Sigmoid colon (tissue), 6 donors: ENCODE measurements at regions not wholly inside any gene's neighbourhood (a gene's known extent, or its start where the extent isn't known, plus 50 kb on each side); places are given as distances from the start of the nearest gene placed in this dataset.
A peak's percentile ranks its signal among the peaks of the same experiment; 100 is the strongest.
"Not testable (repeated sequence)": the region's sequence is repeated elsewhere in the genome, so short reads cannot be mapped to it uniquely, and the experiment has no call there.

Experiments used
- DNase-seq: peaks from one replicate; pipeline ENCODE4 v3.0.0-alpha.2; 2019
- H3K27ac ChIP-seq, 4 donors: fragments of 200-600 bp; sonication (generic); one replicate each; pipeline ENCODE4 v1.5.1; 2016 to 2019; ENCODE audit warnings: mild to moderate bottlenecking in 1 of 4
- H3K27me3 ChIP-seq, 3 donors: fragments of 200-600 bp; sonication (generic); one replicate each; pipeline ENCODE4 v1.5.1; 2019; ENCODE audit warnings: mild to moderate bottlenecking in 1 of 3
- H3K36me3 ChIP-seq, 4 donors: fragments of 200-600 bp; sonication (generic); one replicate each; pipeline ENCODE4 v1.5.1; 2016 to 2019
- H3K4me1 ChIP-seq, 4 donors: fragments of 200-600 bp; sonication (generic); one replicate each; pipeline ENCODE4 v1.5.1; 2017 to 2019
- H3K4me3 ChIP-seq, 4 donors: fragments of 200-600 bp; sonication (generic); one replicate each; pipeline ENCODE4 v1.5.1; 2017 to 2019; ENCODE audit warnings: mild to moderate bottlenecking in 2 of 4, moderate library complexity in 1 of 4
- H3K9me3 ChIP-seq, 4 donors: fragments of 200-600 bp in 3 of 4; sonication (generic) in 3 of 4; one replicate each; pipeline versions ENCODE4 v1.5.1 to v1.6.1; 2013 to 2019
- EP300 ChIP-seq, 4 donors: sonication (generic); formaldehyde crosslinking; IDR thresholded peaks; one replicate each; pipeline ENCODE4 v1.6.1; 2017; ENCODE audit warnings: antibody characterized with exemption in 4 of 4
- POLR2A ChIP-seq, 2 donors: fragments of 450-650 bp; IDR thresholded peaks; one replicate each; pipeline ENCODE4 v1.6.1; 2016; ENCODE audit warnings: antibody characterized with exemption in 2 of 2, mild to moderate bottlenecking in 2 of 2, moderate library complexity in 2 of 2
- POLR2AphosphoS5 ChIP-seq, 4 donors: sonication (generic); formaldehyde crosslinking; IDR thresholded peaks; one replicate each; pipeline ENCODE4 v1.6.1; 2017; ENCODE audit warnings: antibody characterized with exemption in 4 of 4
- WGBS, 2 donors: extraction: QIAGEN DNeasy Blood & Tissue Kit; methylation state at CpG; one replicate each; pipeline ENCODE4 v1.1.7; 2013; 5-methylcytosine and 5-hydroxymethylcytosine counted together
- intact Hi-C: fragments of 100-400 bp; cut with DNase I; formaldehyde crosslinking; loops from one replicate; pipeline ENCODE4 v1.15.1; 2023
- TF ChIP-seq, protein P1 (sequence below), 4 experiments: fragments of 450-650 bp in 3 of 4; fragments of 200-600 bp in 1 of 4; IDR thresholded peaks; one replicate each; pipeline ENCODE4 v1.5.1; 2016 to 2019; ENCODE audit warnings: antibody characterized with exemption in 4 of 4, mild to moderate bottlenecking in 3 of 4, moderate library complexity in 2 of 4
- donor health status: healthy with polysubstance abuse.
- donor health status: healthy.

DNA sequence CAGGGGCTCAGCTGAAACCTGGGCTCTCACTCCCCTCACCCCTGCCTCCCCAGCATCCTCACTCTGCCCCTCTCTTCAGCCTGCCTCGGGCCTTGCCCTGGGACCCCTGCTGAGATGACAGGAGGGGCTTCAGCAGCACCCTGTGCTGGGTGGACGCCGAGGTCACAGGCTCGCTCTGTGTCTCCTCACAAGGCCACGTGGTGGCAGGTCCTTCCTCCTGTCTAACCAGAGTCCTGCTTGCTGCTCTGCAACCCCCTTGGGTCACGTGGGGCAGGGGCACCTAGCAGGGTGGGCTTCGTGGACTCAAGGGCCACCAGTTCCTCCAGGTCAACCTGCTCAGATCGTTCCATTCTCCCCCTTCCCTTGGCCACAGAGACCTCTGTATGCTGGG, 90.4 kb downstream of the TMEM121 start:
- intact Hi-C loops = loop anchor here (5.0 kb wide), 1 partner anchor 146 kb away; no protein-coding TSS in a partner anchor
- DNase-seq = no peak
- 52 to 75% methylated on average over 8 of the region's 8 CpGs for WGBS, 2 donors

DNA sequence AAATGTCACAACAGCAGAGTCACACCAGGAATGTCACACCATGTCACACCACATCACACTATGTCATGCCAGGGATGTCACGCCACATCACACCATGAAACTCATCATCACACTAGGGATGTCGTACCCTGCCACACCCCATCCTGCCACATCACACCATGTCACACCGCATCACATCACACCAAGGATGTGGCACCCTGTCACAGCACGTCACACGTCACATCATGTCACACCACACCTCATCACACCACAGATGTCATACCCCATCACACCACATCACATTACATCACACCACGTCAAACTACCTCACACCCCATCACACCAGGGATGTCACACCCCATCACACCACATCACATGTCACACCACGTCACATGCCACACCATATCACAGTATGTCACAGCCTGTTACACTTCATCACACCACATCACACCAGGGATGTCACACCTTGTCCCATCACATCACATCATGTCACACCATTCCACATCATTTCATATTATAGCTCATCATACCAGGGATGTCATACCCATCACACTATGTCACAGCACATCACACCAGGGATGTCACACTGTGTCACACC, 90.9 kb downstream of the TMEM121 start:
- intact Hi-C loops = loop anchor here (5.0 kb wide), 1 partner anchor 145 kb away; no protein-coding TSS in a partner anchor
- Histone ChIP-seq H3K9me3 (no peaks in the 10 kb centered on the region), H3K27ac (no peak overlapping the region), H3K4me1 (peaks cover 0 to 17% (median 4%) of the 10 kb centered on the region in 4 donors), H3K27me3 (no peaks in the 10 kb centered on the region), H3K4me3 (no peak overlapping the region), H3K36me3 (no peaks in the 10 kb centered on the region)
- TF ChIP-seq EP300 (IDR thresholded peaks at IDR 0.05) (no peak), POLR2A (IDR thresholded peaks at IDR 0.05) (no peak), POLR2AphosphoS5 (IDR thresholded peaks at IDR 0.05) (no peak)
- TF ChIP-seq, protein P1, sequence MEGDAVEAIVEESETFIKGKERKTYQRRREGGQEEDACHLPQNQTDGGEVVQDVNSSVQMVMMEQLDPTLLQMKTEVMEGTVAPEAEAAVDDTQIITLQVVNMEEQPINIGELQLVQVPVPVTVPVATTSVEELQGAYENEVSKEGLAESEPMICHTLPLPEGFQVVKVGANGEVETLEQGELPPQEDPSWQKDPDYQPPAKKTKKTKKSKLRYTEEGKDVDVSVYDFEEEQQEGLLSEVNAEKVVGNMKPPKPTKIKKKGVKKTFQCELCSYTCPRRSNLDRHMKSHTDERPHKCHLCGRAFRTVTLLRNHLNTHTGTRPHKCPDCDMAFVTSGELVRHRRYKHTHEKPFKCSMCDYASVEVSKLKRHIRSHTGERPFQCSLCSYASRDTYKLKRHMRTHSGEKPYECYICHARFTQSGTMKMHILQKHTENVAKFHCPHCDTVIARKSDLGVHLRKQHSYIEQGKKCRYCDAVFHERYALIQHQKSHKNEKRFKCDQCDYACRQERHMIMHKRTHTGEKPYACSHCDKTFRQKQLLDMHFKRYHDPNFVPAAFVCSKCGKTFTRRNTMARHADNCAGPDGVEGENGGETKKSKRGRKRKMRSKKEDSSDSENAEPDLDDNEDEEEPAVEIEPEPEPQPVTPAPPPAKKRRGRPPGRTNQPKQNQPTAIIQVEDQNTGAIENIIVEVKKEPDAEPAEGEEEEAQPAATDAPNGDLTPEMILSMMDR (IDR thresholded peaks at IDR 0.05) = no peak
- no peak for DNase-seq
- WGBS, 2 donors = 72 to 86% methylated on average over 7 of the region's 7 CpGs

More for the DNA sequence above, 90.4 kb downstream of the TMEM121 start:
- no peaks in the 10 kb centered on the region for H3K36me3 ChIP-seq
- no peaks in the 10 kb centered on the region for H3K9me3 ChIP-seq
- no peak for TF ChIP-seq POLR2AphosphoS5 (IDR thresholded peaks at IDR 0.05)
- no peak for TF ChIP-seq EP300 (IDR thresholded peaks at IDR 0.05)
- TF ChIP-seq, protein P1 (IDR thresholded peaks at IDR 0.05) = no peak
- no peak for TF ChIP-seq POLR2A (IDR thresholded peaks at IDR 0.05)
- peaks cover 0 to 14% (median 3%) of the 10 kb centered on the region in 4 donors for H3K4me1 ChIP-seq
- no peak overlapping the region for H3K27ac ChIP-seq
- H3K27me3 ChIP-seq = no peaks in the 10 kb centered on the region
- H3K4me3 ChIP-seq = no peak overlapping the region

DNA sequence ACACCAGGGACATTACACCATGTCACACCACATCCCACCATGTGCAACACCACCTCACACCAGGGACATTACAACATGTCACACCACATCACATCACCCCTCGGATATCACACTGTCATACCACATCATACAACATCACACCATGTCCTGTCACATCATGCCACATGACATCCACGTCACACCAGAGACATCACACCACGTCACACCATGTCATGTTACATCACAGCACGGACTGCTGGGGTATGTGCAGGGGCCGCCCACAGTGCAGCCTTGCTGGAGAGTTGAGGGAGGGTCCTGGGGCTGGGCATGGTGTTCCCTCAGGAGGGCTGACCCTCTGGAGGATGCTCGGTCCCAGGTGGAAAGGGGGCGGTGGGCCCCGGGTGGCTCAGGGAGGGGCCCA, 91.4 kb downstream of the TMEM121 start:
- not testable (repeated sequence) for DNase-seq, H3K9me3 ChIP-seq, H3K36me3 ChIP-seq, H3K4me3 ChIP-seq, H3K27ac ChIP-seq, H3K27me3 ChIP-seq
- intact Hi-C loops = loop anchor here (5.0 kb wide), 1 partner anchor 144 kb away; no protein-coding TSS in a partner anchor
- 59 to 94% methylated on average over 5 to 7 of the region's 8 CpGs for WGBS, 2 donors
- H3K4me1 ChIP-seq = peaks cover 0 to 17% (median 4%) of the 10 kb centered on the region in 4 donors

DNA sequence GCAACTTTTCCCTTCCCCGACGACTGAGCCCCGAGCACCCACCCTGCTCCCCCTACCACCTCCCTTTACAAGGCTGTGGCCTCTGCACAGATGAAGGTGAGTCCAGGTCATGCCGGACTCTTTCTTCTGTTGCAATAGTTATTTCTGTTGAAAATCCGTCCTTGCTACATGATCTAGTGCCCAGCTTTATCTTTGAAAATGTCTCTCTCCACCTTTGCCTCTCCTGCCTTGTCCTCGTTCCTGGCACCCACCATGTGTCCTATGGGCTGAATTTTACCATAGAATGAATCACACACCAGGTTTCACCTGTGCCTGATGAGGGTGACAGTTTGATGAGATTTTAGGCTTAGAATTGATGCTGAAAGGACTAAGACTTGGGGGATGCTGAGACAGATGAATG, 92.9 kb downstream of the TMEM121 start:
- H3K27me3 ChIP-seq, H3K27ac ChIP-seq, H3K4me3 ChIP-seq, H3K36me3 ChIP-seq, DNase-seq, H3K9me3 ChIP-seq: not testable (repeated sequence)
- intact Hi-C loops = loop anchor here (5.0 kb wide), 1 partner anchor 143 kb away; no protein-coding TSS in a partner anchor
- H3K4me1 ChIP-seq = peaks cover 0 to 17% (median 4%) of the 10 kb centered on the region in 4 donors
- 59 to 74% methylated on average over 3 of the region's 6 CpGs for WGBS, 2 donors

DNA sequence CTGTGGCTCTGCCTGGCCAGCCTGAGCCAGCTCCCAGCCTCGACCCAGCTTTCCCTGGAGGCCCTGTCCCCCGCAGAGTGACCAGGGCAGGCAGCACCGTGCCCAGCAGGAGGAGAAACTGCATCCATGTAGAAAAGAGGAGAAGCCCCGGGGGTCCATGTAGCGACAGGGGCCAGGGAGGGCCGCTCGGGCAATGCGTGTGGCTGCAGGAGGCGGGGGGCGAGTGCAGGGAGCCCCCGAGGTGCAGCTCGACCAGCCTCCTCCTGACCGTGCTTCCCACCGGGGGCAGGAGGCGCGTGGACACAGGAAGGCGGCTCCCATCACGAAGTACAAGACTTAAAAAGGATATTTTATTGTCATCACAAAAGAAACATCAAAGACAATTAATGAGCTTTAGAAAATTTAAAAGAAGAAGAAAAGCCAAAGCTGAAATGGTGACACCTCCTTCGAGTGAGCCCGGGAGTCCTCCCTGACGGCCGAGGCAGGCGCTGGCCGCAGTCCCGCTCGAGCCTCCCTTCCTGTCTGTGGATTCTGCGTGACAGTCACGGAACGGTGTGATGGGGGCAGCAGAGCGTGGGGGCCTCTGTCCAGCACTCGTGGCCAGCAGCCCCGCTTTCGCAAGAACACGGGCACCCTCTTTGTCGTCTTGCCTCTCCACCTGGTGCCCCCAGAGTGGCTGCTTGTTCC, 93.9 kb downstream of the TMEM121 start:
- H3K36me3 ChIP-seq, H3K4me3 ChIP-seq, DNase-seq, H3K27me3 ChIP-seq, H3K9me3 ChIP-seq, intact Hi-C loops: not testable (repeated sequence)
- Histone ChIP-seq H3K27ac (peak overlapping the region in 2 of 4 donors; percentile 17 to 79), H3K4me1 (peaks cover 0 to 17% (median 4%) of the 10 kb centered on the region in 4 donors)
- 76 to 82% methylated on average over 22 to 31 of the region's 35 CpGs for WGBS, 2 donors

DNA sequence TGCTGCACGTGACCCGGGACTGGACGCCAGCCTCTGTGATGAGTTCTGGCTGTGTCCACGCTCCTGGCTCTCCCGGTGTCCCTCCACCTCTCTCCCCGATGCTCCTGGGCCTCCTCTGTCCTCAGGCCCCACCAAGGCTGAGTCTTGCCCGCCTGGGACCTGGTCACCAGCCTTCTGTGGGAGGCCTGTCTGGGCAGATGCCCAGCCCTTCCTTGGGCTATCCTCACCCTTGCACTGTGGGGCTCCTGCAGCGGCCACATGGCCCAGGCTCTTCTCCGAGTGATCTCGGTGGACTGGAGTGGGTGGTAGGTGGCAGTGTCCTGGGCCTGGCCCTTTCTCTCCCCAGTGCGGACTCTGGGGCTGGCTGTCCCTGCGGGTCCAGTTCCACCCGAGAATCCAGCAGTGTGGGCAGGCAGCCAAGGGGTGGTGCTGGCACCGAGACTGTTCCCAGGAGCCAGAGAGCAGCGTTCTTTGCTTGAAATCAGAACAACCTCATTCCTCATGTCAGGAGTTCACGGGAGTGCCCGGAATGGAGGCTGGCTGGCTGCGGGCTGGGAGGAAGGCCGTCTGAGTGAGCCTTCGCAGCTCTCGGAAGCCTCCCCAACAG, 94.6 kb downstream of the TMEM121 start:
- H3K27ac ChIP-seq = peak overlapping the region in 2 of 4 donors; percentile 47 to 79
- not testable (repeated sequence) for DNase-seq

DNA sequence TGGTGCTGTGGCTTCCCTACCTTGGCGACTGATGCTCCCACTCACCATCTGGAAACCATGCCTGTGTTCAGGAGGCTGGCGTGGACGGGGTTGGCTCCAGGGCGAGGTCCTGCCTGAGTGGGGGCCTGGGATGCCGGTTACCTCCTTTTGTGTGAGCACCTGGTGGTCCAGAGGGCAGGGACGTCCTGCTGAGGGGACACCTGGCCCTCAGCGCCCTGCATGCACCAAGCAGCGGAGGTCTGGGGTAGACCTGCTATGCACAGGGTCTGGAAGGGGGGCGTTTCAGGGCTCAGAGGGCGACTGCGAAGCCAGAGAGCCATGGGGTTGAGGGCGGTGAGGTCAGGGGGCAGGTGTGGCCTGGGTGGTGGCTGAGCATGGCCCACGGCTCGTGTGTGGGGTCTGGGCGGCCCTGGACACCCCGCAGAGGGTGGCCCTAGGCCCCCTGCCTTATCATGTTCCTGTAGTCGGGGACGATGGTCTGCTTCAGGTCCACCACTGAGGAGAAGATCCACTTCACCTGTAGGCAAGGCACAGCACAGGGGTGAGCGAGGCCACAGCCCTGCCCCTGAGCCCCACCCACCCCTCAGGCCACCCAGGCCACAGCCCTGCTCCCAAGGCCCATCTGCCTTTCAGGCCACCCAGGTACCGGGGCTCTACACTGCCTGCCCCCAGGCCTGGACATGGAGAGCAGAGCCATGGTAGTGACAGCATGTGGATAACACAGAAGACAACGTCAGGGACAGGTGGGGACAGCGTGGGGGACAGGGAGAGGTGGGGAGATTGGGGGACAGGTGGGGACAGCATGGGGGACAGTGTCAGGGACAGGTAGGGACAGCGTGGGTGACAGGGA, 95.3 kb downstream of the TMEM121 start:
- H3K36me3 ChIP-seq, H3K9me3 ChIP-seq, H3K27me3 ChIP-seq, intact Hi-C loops, H3K4me3 ChIP-seq, DNase-seq: not testable (repeated sequence)
- peak overlapping the region in 2 of 4 donors; percentile 47 to 79 for H3K27ac ChIP-seq
- WGBS, 2 donors = 61 to 82% methylated on average over 23 of the region's 23 CpGs
- H3K4me1 ChIP-seq = peaks cover 0 to 17% (median 4%) of the 10 kb centered on the region in 4 donors

More for the DNA sequence above, 94.6 kb downstream of the TMEM121 start:
- H3K9me3 ChIP-seq, H3K27me3 ChIP-seq, intact Hi-C loops, H3K36me3 ChIP-seq, H3K4me3 ChIP-seq: not testable (repeated sequence)
- H3K4me1 ChIP-seq = peaks cover 0 to 17% (median 4%) of the 10 kb centered on the region in 4 donors
- WGBS, 2 donors = 68 to 90% methylated on average over 10 to 11 of the region's 21 CpGs
